ENCODE measurements at regions not wholly inside any gene's neighbourhood (a gene's known extent, or its start where the extent isn't known, plus 50 kb on each side); places are given as distances from the start of the nearest gene placed in this dataset.

DNA sequence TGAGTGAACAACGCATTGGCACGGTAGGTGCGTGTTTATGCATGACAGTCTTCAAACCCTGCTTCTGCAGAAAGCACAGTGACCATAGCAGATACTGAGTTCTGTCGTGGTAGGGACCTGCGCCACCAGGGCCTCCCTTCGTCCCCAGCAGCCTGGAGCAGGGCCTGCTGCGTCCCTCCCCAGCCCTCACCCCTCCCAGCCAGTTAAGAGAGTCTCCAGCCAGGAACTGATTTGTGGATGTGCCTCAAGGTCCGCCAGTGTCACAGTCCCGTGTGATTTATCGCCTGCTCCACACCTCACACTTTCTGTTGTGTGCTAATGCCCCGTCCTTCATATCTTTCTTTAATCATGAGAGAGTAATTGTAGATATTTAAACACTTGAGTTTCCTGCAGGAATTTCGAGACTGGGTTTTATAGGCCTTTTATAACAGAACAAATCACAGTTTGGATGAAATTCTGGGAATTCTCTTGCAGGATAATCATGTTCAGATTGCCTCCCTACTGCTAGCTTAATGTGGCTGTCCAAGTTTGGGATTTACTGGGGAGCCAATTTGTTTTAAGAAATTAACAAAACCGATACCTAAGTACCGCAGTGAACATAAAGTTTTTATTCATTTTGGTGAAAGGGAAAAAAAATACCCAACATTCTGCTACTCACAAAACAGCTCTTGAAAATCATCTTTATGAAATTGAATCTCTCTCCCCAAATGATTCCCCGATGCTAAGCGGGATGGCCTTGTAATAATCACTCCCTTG is 438.6 kb downstream of the TSHZ3 start:
- TF ChIP-seq, protein P1, sequence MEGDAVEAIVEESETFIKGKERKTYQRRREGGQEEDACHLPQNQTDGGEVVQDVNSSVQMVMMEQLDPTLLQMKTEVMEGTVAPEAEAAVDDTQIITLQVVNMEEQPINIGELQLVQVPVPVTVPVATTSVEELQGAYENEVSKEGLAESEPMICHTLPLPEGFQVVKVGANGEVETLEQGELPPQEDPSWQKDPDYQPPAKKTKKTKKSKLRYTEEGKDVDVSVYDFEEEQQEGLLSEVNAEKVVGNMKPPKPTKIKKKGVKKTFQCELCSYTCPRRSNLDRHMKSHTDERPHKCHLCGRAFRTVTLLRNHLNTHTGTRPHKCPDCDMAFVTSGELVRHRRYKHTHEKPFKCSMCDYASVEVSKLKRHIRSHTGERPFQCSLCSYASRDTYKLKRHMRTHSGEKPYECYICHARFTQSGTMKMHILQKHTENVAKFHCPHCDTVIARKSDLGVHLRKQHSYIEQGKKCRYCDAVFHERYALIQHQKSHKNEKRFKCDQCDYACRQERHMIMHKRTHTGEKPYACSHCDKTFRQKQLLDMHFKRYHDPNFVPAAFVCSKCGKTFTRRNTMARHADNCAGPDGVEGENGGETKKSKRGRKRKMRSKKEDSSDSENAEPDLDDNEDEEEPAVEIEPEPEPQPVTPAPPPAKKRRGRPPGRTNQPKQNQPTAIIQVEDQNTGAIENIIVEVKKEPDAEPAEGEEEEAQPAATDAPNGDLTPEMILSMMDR (IDR thresholded peaks at IDR 0.05), result no peak
- TF ChIP-seq POLR2A (IDR thresholded peaks at IDR 0.05), result no peak

All from tibial nerve (tissue), 3 donors.